Uterus (tissue), 3 donors: ENCODE measurements at regions not wholly inside any gene's neighbourhood (a gene's known extent, or its start where the extent isn't known, plus 50 kb on each side); places are given as distances from the start of the nearest gene placed in this dataset.

Source experiments
- DNase-seq, 2 donors: peaks; one replicate each; pipeline ENCODE4 v3.0.0-alpha.2; 2019 to 2020
- H3K27ac ChIP-seq, 2 donors: fragments of 200-600 bp; sonication (generic); 1 replicate in 1 of 2; 2 replicates in 1 of 2; pipeline ENCODE4 v1.5.1; 2016 to 2018
- H3K27me3 ChIP-seq, 2 donors: fragments of 200-600 bp; sonication (generic); one replicate each; pipeline ENCODE4 v1.5.1; 2018 to 2019; ENCODE audit warnings: control low read depth in 1 of 2
- H3K36me3 ChIP-seq, 2 donors: fragments of 200-600 bp; sonication (generic); one replicate each; pipeline ENCODE4 v1.5.1; 2019; ENCODE audit warnings: control low read depth in 1 of 2
- H3K4me1 ChIP-seq, 2 donors: fragments of 200-600 bp; sonication (generic); one replicate each; pipeline ENCODE4 v1.5.1; 2018 to 2019; ENCODE audit warnings: control low read depth in 1 of 2
- H3K4me3 ChIP-seq, 2 donors: fragments of 200-600 bp; sonication (generic); 1 replicate in 1 of 2; 2 replicates in 1 of 2; pipeline ENCODE4 v1.5.1; 2018 to 2019; ENCODE audit warnings: mild to moderate bottlenecking in 1 of 2
- H3K9me3 ChIP-seq, 2 donors: fragments of 200-600 bp; sonication (generic); one replicate each; pipeline ENCODE4 v1.5.1; 2019; ENCODE audit warnings: control low read depth in 1 of 2
- POLR2A ChIP-seq, 2 donors: fragments of 450-650 bp; IDR thresholded peaks; one replicate each; pipeline ENCODE4 v1.6.1; 2016; ENCODE audit warnings: antibody characterized with exemption in 2 of 2, mild to moderate bottlenecking in 1 of 2, moderate library complexity in 1 of 2
- intact Hi-C: fragments of 100-400 bp; cut with DNase I; formaldehyde crosslinking; loops from one replicate; pipeline ENCODE4 v1.15.1; 2023; ENCODE audit warnings: low total_unique reads
- TF ChIP-seq, protein P1 (sequence below), 4 experiments: fragments of 200-600 bp in 2 of 4; fragments of 450-650 bp in 2 of 4; sonication (generic) in 2 of 4; IDR thresholded peaks; one replicate each; pipeline ENCODE4 v1.5.1; 2016 to 2019; ENCODE audit warnings: antibody characterized with exemption in 4 of 4, mild to moderate bottlenecking in 2 of 4, moderate library complexity in 1 of 4
- donor health status: DM: yes; HTN: yes; CAD: no.

DNA sequence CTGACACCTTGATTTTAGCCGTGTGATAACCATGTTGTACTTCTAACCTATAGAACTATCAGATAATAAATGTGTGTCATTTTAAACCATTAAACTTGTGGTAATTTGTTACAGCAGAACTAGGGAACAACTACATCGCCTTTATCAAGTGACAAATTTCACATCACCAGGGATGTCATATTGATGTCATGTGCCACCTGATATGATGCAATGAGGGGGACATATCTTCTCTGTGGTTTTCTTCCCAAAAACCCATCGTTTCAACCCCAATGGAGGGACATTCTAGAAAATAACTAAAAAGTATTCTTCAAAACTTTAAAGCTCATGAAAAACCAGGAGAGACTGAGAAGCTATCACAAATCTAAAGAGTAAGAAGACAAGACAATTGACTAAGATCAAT lies 212.2 kb downstream of the ETV1 start:
- H3K27me3 ChIP-seq = no peaks in the 10 kb centered on the region
- no peaks in the 10 kb centered on the region for H3K4me1 ChIP-seq
- no peaks in the 10 kb centered on the region for H3K36me3 ChIP-seq
- no peak overlapping the region for H3K4me3 ChIP-seq
- H3K27ac ChIP-seq = no peak overlapping the region
- TF ChIP-seq, protein P1, sequence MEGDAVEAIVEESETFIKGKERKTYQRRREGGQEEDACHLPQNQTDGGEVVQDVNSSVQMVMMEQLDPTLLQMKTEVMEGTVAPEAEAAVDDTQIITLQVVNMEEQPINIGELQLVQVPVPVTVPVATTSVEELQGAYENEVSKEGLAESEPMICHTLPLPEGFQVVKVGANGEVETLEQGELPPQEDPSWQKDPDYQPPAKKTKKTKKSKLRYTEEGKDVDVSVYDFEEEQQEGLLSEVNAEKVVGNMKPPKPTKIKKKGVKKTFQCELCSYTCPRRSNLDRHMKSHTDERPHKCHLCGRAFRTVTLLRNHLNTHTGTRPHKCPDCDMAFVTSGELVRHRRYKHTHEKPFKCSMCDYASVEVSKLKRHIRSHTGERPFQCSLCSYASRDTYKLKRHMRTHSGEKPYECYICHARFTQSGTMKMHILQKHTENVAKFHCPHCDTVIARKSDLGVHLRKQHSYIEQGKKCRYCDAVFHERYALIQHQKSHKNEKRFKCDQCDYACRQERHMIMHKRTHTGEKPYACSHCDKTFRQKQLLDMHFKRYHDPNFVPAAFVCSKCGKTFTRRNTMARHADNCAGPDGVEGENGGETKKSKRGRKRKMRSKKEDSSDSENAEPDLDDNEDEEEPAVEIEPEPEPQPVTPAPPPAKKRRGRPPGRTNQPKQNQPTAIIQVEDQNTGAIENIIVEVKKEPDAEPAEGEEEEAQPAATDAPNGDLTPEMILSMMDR (IDR thresholded peaks at IDR 0.05) = no peak
- no peak for TF ChIP-seq POLR2A (IDR thresholded peaks at IDR 0.05)
- no peak for DNase-seq
- no peaks in the 10 kb centered on the region for H3K9me3 ChIP-seq
- intact Hi-C loops = no loop called here

DNA sequence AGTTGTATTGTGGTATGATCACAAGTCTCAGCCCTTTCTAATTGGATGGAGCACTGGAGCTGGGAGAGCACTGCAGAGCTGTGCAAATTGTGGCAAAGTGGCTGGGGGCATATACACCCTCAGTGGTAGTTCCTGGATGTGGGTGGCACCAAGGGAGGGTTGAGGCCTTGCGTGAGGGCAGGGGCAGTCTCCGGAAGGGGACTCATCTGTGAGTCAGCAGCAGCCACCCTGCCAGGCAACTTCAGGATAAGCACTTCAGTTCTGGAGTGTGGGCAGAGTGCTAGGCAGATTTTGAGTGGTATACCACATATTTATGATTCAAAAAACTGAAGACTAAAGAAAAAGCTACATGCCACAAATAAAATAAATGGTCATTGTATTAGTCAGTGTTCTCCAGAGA lies 210.5 kb downstream of the ETV1 start:
- Histone ChIP-seq H3K4me1 (no peaks in the 10 kb centered on the region), H3K27ac (no peak overlapping the region), H3K4me3 (no peak overlapping the region), H3K9me3 (no peaks in the 10 kb centered on the region), H3K27me3 (no peaks in the 10 kb centered on the region), H3K36me3 (no peaks in the 10 kb centered on the region)
- no peak for DNase-seq
- TF ChIP-seq, protein P1 (IDR thresholded peaks at IDR 0.05) = no peak
- no peak for TF ChIP-seq POLR2A (IDR thresholded peaks at IDR 0.05)
- intact Hi-C loops = no loop called here

- no peaks in the 10 kb centered on the region for H3K27me3 ChIP-seq
- intact Hi-C loops = no loop called here
- no peaks in the 10 kb centered on the region for H3K36me3 ChIP-seq
- no peak overlapping the region for H3K27ac ChIP-seq
- no peaks in the 10 kb centered on the region for H3K9me3 ChIP-seq
- H3K4me1 ChIP-seq = no peaks in the 10 kb centered on the region
- DNase-seq = no peak
- TF ChIP-seq POLR2A (IDR thresholded peaks at IDR 0.05) = no peak
- TF ChIP-seq, protein P1 (IDR thresholded peaks at IDR 0.05) = no peak
- H3K4me3 ChIP-seq = no peak overlapping the region
Measured at GRCh38 chr7:13790611-13791010, 198.9 kb downstream of the ETV1 start.

DNA sequence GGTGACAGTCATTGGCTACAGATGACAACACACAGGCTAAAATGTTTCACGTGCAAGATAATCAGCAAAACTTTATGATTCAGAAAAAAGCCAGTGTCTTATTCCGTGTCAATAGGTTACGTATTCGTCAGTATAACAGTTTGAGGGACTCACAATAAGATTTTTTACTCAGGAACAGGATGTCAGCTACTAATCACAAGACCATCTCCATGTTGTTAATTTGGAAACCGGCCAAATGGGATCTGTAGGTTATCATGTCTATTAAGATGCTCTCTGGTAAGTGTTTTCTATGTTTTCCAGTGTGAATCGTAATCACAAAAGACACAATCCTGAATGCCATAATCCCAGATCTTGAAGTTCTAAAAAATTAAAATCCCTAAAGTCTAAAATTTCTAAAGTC lies 197.3 kb downstream of the ETV1 start:
- Histone ChIP-seq H3K36me3 (no peaks in the 10 kb centered on the region), H3K4me3 (no peak overlapping the region), H3K27me3 (no peaks in the 10 kb centered on the region), H3K27ac (no peak overlapping the region), H3K9me3 (no peaks in the 10 kb centered on the region), H3K4me1 (no peaks in the 10 kb centered on the region)
- TF ChIP-seq, protein P1 (IDR thresholded peaks at IDR 0.05) = no peak
- TF ChIP-seq POLR2A (IDR thresholded peaks at IDR 0.05) = no peak
- intact Hi-C loops = no loop called here
- no peak for DNase-seq

DNA sequence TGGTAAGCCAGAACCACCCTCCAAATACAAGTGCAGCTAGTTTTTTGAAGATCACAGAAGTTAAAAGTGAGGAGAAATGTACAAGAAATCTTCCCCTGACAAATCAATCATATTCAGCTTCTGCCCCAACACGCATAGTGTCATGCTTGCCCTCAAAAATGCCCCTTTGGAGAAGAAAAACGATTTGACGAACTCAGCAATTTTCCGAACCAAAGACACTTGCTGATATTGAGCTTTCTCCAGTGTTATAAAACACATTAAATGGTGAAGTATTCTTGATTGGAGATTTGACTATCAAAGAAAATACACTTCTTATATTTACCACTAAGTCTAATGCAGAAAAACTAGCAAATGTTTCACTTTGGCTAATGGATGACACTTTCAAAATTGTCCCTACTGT lies 195.5 kb downstream of the ETV1 start:
- Histone ChIP-seq H3K27me3 (no peaks in the 10 kb centered on the region), H3K27ac (no peak overlapping the region), H3K9me3 (no peaks in the 10 kb centered on the region), H3K36me3 (no peaks in the 10 kb centered on the region), H3K4me1 (no peaks in the 10 kb centered on the region), H3K4me3 (no peak overlapping the region)
- intact Hi-C loops = no loop called here
- TF ChIP-seq, protein P1 (IDR thresholded peaks at IDR 0.05) = no peak
- no peak for TF ChIP-seq POLR2A (IDR thresholded peaks at IDR 0.05)
- no peak for DNase-seq
